Astrocyte of the spinal cord (primary cell): ENCODE measurements at regions not wholly inside any gene's neighbourhood (a gene's known extent, or its start where the extent isn't known, plus 50 kb on each side); places are given as distances from the start of the nearest gene placed in this dataset.

Experiments used
- DNase-seq: peaks from one replicate; pipeline ENCODE4 v3.0.0; 2011; ENCODE audit warnings: low read depth, low spot score
- H3K4me3 ChIP-seq: 2 replicates; pipeline ENCODE4 v1.5.1; 2011; ENCODE audit warnings: low read depth, mild to moderate bottlenecking, low read length, moderate library complexity
- CTCF ChIP-seq: IDR thresholded peaks from 2 replicates; pipeline ENCODE4 v1.5.1; 2012; ENCODE audit warnings: low read depth, mild to moderate bottlenecking, low read length, inconsistent platforms
- in situ Hi-C: cut with HindIII; loops from 2 replicates; pipeline ENCODE4 v1.10.0; 2017; ENCODE audit warnings: low sequenced_read_pairs

GRCh38 chr12:128137140-128137539 lies 129.8 kb upstream of the TMEM132C start:
- DNase-seq: no peak
- in situ Hi-C loops: no loop called here
- no peak overlapping the region for H3K4me3 ChIP-seq
- TF ChIP-seq CTCF: no peak

GRCh38 chr12:128138125-128138524 lies 128.8 kb upstream of the TMEM132C start:
- no peak for TF ChIP-seq CTCF
- no peak for DNase-seq
- no peak overlapping the region for H3K4me3 ChIP-seq
- in situ Hi-C loops: no loop called here

GRCh38 chr12:128140551-128140950 lies 126.4 kb upstream of the TMEM132C start:
- TF ChIP-seq CTCF: no peak
- DNase-seq: no peak
- in situ Hi-C loops: no loop called here
- H3K4me3 ChIP-seq: no peak overlapping the region

- H3K4me3 ChIP-seq: no peak overlapping the region
- no peak for TF ChIP-seq CTCF
- no peak for DNase-seq
- in situ Hi-C loops: no loop called here
Observed at GRCh38 chr12:128150961-128151360, 116.0 kb upstream of the TMEM132C start.

- H3K4me3 ChIP-seq: no peak overlapping the region
- in situ Hi-C loops: no loop called here
- no peak for TF ChIP-seq CTCF
- DNase-seq: no peak
Observed at GRCh38 chr12:128155571-128155970, 111.4 kb upstream of the TMEM132C start.

GRCh38 chr12:128163086-128163485 lies 103.9 kb upstream of the TMEM132C start:
- TF ChIP-seq CTCF: no peak
- H3K4me3 ChIP-seq: no peak overlapping the region
- no peak for DNase-seq
- in situ Hi-C loops: no loop called here

- in situ Hi-C loops: no loop called here
- H3K4me3 ChIP-seq: no peak overlapping the region
- no peak for DNase-seq
- no peak for TF ChIP-seq CTCF
Observed at GRCh38 chr12:128164533-128164932, 102.4 kb upstream of the TMEM132C start.
